SK-N-DZ (cell line): ENCODE measurements at regions not wholly inside any gene's neighbourhood (a gene's known extent, or its start where the extent isn't known, plus 50 kb on each side); places are given as distances from the start of the nearest gene placed in this dataset.
"Not testable (repeated sequence)": the region's sequence is repeated elsewhere in the genome, so short reads cannot be mapped to it uniquely, and the experiment has no call there.

Experiments used
- DNase-seq: peaks from one replicate; pipeline ENCODE4 v3.0.0-alpha.2; 2015; ENCODE audit warnings: low spot score

GRCh38 chr5:171542525-171543140, 123.2 kb downstream of the FGF18 start:
- no peak for DNase-seq

- no peak for DNase-seq
These were observed 123.8 kb downstream of the FGF18 start for GRCh38 chr5:171543148-171543815.

- DNase-seq, result no peak
These were observed 125.7 kb downstream of the FGF18 start for GRCh38 chr5:171544913-171545765.

GRCh38 chr5:171549274-171549673, 129.8 kb downstream of the FGF18 start:
- DNase-seq, result no peak

GRCh38 chr5:171553817-171554216, 134.4 kb downstream of the FGF18 start:
- DNase-seq, result not testable (repeated sequence)

GRCh38 chr5:171555160-171555559, 135.7 kb downstream of the FGF18 start:
- DNase-seq, result no peak

GRCh38 chr5:171562822-171563221, 143.4 kb downstream of the FGF18 start:
- no peak for DNase-seq

- no peak for DNase-seq
These were observed 148.9 kb downstream of the FGF18 start for GRCh38 chr5:171568389-171568788.

GRCh38 chr5:171569065-171569712, 149.7 kb downstream of the FGF18 start:
- no peak for DNase-seq

- DNase-seq, result no peak
These were observed 150.9 kb downstream of the FGF18 start for GRCh38 chr5:171570244-171570825.

GRCh38 chr5:171571663-171572062, 152.2 kb downstream of the FGF18 start:
- no peak for DNase-seq

- DNase-seq, result no peak
These were observed 153.6 kb downstream of the FGF18 start for GRCh38 chr5:171573021-171573420.

- DNase-seq, result no peak
These were observed 154.2 kb downstream of the FGF18 start for GRCh38 chr5:171573451-171574225.

- no peak for DNase-seq
These were observed 154.9 kb downstream of the FGF18 start for GRCh38 chr5:171574376-171574775.

- DNase-seq, result no peak
These were observed 155.9 kb downstream of the FGF18 start for GRCh38 chr5:171575386-171575785.

GRCh38 chr5:171575808-171576207, 156.4 kb downstream of the FGF18 start:
- DNase-seq, result no peak

- DNase-seq, result no peak
These were observed 157.8 kb downstream of the FGF18 start for GRCh38 chr5:171577042-171577758.

GRCh38 chr5:171578049-171578828, 158.8 kb downstream of the FGF18 start:
- DNase-seq, result no peak

- no peak for DNase-seq
These were observed 159.5 kb downstream of the FGF18 start for GRCh38 chr5:171578829-171579491.
